Osteoblast (primary cell): ENCODE measurements at regions not wholly inside any gene's neighbourhood (a gene's known extent, or its start where the extent isn't known, plus 50 kb on each side); places are given as distances from the start of the nearest gene placed in this dataset.

Source experiments
- DNase-seq: peaks from one replicate; pipeline ENCODE4 v3.0.0; 2011; ENCODE audit warnings: low spot score, mixed read lengths; ENCODE audit not compliant: insufficient read length; ENCODE audit errors: missing footprints
- H2AFZ ChIP-seq: 2 replicates; pipeline ENCODE4 v1.6.0; 2011; ENCODE audit warnings: mild to moderate bottlenecking, low read length
- H3K27ac ChIP-seq: 2 replicates; pipeline ENCODE4 v1.5.1; 2011; ENCODE audit warnings: mild to moderate bottlenecking, low read depth, low read length, moderate library complexity
- H3K27me3 ChIP-seq: 2 replicates; pipeline ENCODE4 v1.6.0; 2012; ENCODE audit warnings: mild to moderate bottlenecking, control low read depth, inconsistent platforms, low read length, moderate library complexity; ENCODE audit not compliant: insufficient read depth
- H3K36me3 ChIP-seq: 2 replicates; pipeline ENCODE4 v1.5.1; 2011; ENCODE audit warnings: mild to moderate bottlenecking, low read length, control low read depth, moderate library complexity; ENCODE audit not compliant: insufficient read depth
- H3K4me1 ChIP-seq: 2 replicates; pipeline ENCODE4 v1.5.1; 2011; ENCODE audit warnings: mild to moderate bottlenecking, low read length, control low read depth, moderate library complexity; ENCODE audit not compliant: insufficient read depth
- H3K4me2 ChIP-seq: 2 replicates; pipeline ENCODE4 v1.6.0; 2011; ENCODE audit warnings: mild to moderate bottlenecking, low read length; ENCODE audit not compliant: insufficient read depth
- H3K4me3 ChIP-seq: fragments of 200-600 bp; sonication (generic); 3 replicates; pipeline ENCODE4 v1.5.1; 2012; ENCODE audit warnings: mild to moderate bottlenecking, low read length, inconsistent platforms; ENCODE audit not compliant: insufficient read depth
- H3K79me2 ChIP-seq: 2 replicates; pipeline ENCODE4 v1.6.0; 2012; ENCODE audit warnings: mild to moderate bottlenecking, low read length, control low read depth, inconsistent platforms; ENCODE audit not compliant: insufficient read depth
- H3K9me3 ChIP-seq: 2 replicates; pipeline ENCODE4 v1.5.1; 2011; ENCODE audit warnings: low read depth, low read length, control low read depth
- H4K20me1 ChIP-seq: 2 replicates; pipeline ENCODE4 v1.6.0; 2012; ENCODE audit warnings: mild to moderate bottlenecking, low read length, control low read depth; ENCODE audit not compliant: insufficient read depth
- CTCF ChIP-seq: IDR thresholded peaks from 2 replicates; pipeline ENCODE4 v1.5.1; 2011; ENCODE audit warnings: mild to moderate bottlenecking, low read depth, low read length, moderate library complexity; ENCODE audit errors: extremely low read depth

GRCh38 chr16:79656553-79657115 is 56.1 kb upstream of the MAF start:
- Histone ChIP-seq H2AFZ (no peak overlapping the region), H3K4me2 (no peak overlapping the region), H3K27ac (no peak overlapping the region)

GRCh38 chr16:79653373-79653891 is 52.9 kb upstream of the MAF start:
- Histone ChIP-seq H3K4me3 (no peak overlapping the region), H4K20me1 (no peaks in the 10 kb centered on the region), H2AFZ (no peak overlapping the region), H3K79me2 (no peaks in the 10 kb centered on the region), H3K27ac (no peak overlapping the region), H3K36me3 (no peaks in the 10 kb centered on the region), H3K27me3 (no peaks in the 10 kb centered on the region), H3K9me3 (no peaks in the 10 kb centered on the region), H3K4me1 (peaks cover 10% of the 10 kb centered on the region), H3K4me2 (no peak overlapping the region)
- TF ChIP-seq CTCF: no peak
- DNase-seq: no peak

More at GRCh38 chr16:79656553-79657115, 56.1 kb upstream of the MAF start:
- TF ChIP-seq CTCF: no peak
- no peaks in the 10 kb centered on the region for H3K79me2 ChIP-seq
- no peaks in the 10 kb centered on the region for H3K36me3 ChIP-seq
- H4K20me1 ChIP-seq: no peaks in the 10 kb centered on the region
- no peaks in the 10 kb centered on the region for H3K27me3 ChIP-seq
- no peak for DNase-seq
- H3K4me1 ChIP-seq: peaks cover 9% of the 10 kb centered on the region
- H3K9me3 ChIP-seq: no peaks in the 10 kb centered on the region
- no peak overlapping the region for H3K4me3 ChIP-seq

GRCh38 chr16:79651363-79651762 is 50.8 kb upstream of the MAF start:
- no peak overlapping the region for H3K27ac ChIP-seq
- DNase-seq: peak; percentile 58
- no peak overlapping the region for H2AFZ ChIP-seq

More at GRCh38 chr16:79651363-79651762, 50.8 kb upstream of the MAF start:
- Histone ChIP-seq H4K20me1 (no peaks in the 10 kb centered on the region), H3K27me3 (no peaks in the 10 kb centered on the region), H3K36me3 (no peaks in the 10 kb centered on the region), H3K4me3 (no peak overlapping the region), H3K4me1 (peaks cover 4% of the 10 kb centered on the region), H3K4me2 (no peak overlapping the region), H3K9me3 (no peaks in the 10 kb centered on the region), H3K79me2 (no peaks in the 10 kb centered on the region)
- TF ChIP-seq CTCF: no peak
